ENCODE measurements at regions not wholly inside any gene's neighbourhood (a gene's known extent, or its start where the extent isn't known, plus 50 kb on each side); places are given as distances from the start of the nearest gene placed in this dataset.

GRCh38 chr6:101058296-101058695 lies 177.2 kb upstream of the ASCC3 start:
- Histone ChIP-seq H3K4me1 (replicated peaks in 1 of 2) (no peaks in the 10 kb centered on the region), H3K9me3 (replicated peaks in 1 of 3) (no peaks in the 10 kb centered on the region), H3K4me3 (no peak overlapping the region), H3K27me3 (no peaks in the 10 kb centered on the region), H3K27ac (no peak overlapping the region), H3K36me3 (replicated peaks in 1 of 2) (no peaks in the 10 kb centered on the region)
- 43 to 53% (median 45%) methylated on average over 1 of the region's 1 CpG for WGBS, 4 donors
- TF ChIP-seq CTCF (IDR thresholded peaks at IDR 0.05) = no peak
- TF ChIP-seq POLR2A (IDR thresholded peaks at IDR 0.05) = no peak
- intact Hi-C loops (cut with DNase I) = no loop called here
- DNase-seq = no peak

GRCh38 chr6:101066481-101066880 lies 185.4 kb upstream of the ASCC3 start:
- Histone ChIP-seq H3K4me1 (replicated peaks in 1 of 2) (no peaks in the 10 kb centered on the region), H3K27ac (no peak overlapping the region), H3K4me3 (no peak overlapping the region), H3K9me3 (replicated peaks in 1 of 3) (no peaks in the 10 kb centered on the region), H3K27me3 (no peaks in the 10 kb centered on the region), H3K36me3 (replicated peaks in 1 of 2) (no peaks in the 10 kb centered on the region)
- DNase-seq = no peak
- intact Hi-C loops (cut with DNase I) = no loop called here
- TF ChIP-seq CTCF (IDR thresholded peaks at IDR 0.05) = no peak
- no peak for TF ChIP-seq POLR2A (IDR thresholded peaks at IDR 0.05)
- WGBS, 4 donors = 81 to 89% (median 88%) methylated on average over 10 to 12 of the region's 12 CpGs

- H3K36me3 ChIP-seq (replicated peaks in 1 of 2) = no peaks in the 10 kb centered on the region
- no peak for DNase-seq
- intact Hi-C loops (cut with DNase I) = no loop called here
- no peaks in the 10 kb centered on the region for H3K27me3 ChIP-seq
- TF ChIP-seq CTCF (IDR thresholded peaks at IDR 0.05) (no peak), POLR2A (IDR thresholded peaks at IDR 0.05) (no peak)
- H3K4me1 ChIP-seq (replicated peaks in 1 of 2) = no peaks in the 10 kb centered on the region
- H3K27ac ChIP-seq = no peak overlapping the region
- no peaks in the 10 kb centered on the region for H3K9me3 ChIP-seq (replicated peaks in 1 of 3)
- H3K4me3 ChIP-seq = no peak overlapping the region
These were observed 188.2 kb upstream of the ASCC3 start for GRCh38 chr6:101069191-101069795.

GRCh38 chr6:101070044-101070608 lies 189.0 kb upstream of the ASCC3 start:
- no peaks in the 10 kb centered on the region for H3K9me3 ChIP-seq (replicated peaks in 1 of 3)
- H3K4me3 ChIP-seq = no peak overlapping the region
- 69 to 89% (median 87%) methylated on average over 6 to 23 of the region's 23 CpGs for WGBS, 4 donors
- no peaks in the 10 kb centered on the region for H3K4me1 ChIP-seq (replicated peaks in 1 of 2)
- no peak for TF ChIP-seq CTCF (IDR thresholded peaks at IDR 0.05)
- no peaks in the 10 kb centered on the region for H3K27me3 ChIP-seq
- H3K27ac ChIP-seq = no peak overlapping the region
- H3K36me3 ChIP-seq (replicated peaks in 1 of 2) = no peaks in the 10 kb centered on the region
- no peak for DNase-seq
- intact Hi-C loops (cut with DNase I) = no loop called here

All from adrenal gland (tissue), 9 donors.